HCT116 (cell line): ENCODE measurements at regions not wholly inside any gene's neighbourhood (a gene's known extent, or its start where the extent isn't known, plus 50 kb on each side); places are given as distances from the start of the nearest gene placed in this dataset.

ENCODE experiments used
- ATAC-seq: fragments of 200-7000 bp; cut with Tn5 transposase; 2 replicates; pipeline ENCODE4 v1.9.1; 2020; ENCODE audit warnings: mild to moderate bottlenecking, moderate library complexity
- BruUV-seq: library from RNA; stranded (reverse); fragments of 400-500 nt; replicated peaks from 2 replicates; lab custom pipeline; 2021; lab: Mats Ljungman, UMichigan
- CTCF ChIA-PET: fragments of 300-600 bp; sonication (Branson Sonifier 250); formaldehyde crosslinking; loops from one replicate; lab custom pipeline; 2021; ENCODE audit warnings: antibody characterized with exemption; lab: Charles Lee
- POLR2A ChIA-PET: fragments of 300-600, 350-600 bp; sonication (Branson Sonifier 250); formaldehyde crosslinking; loops from one replicate; lab custom pipeline; 2021; ENCODE audit warnings: antibody characterized with exemption; lab: Charles Lee
- RAD21 ChIA-PET, 2 experiments: fragments of 300-600 bp; sonication (Branson Sonifier 250); formaldehyde crosslinking; loops; one replicate each; lab custom pipeline; 2023; ENCODE audit warnings: low total read pairs in 2 of 2; ENCODE audit not compliant: uncharacterized antibody in 2 of 2, unreplicated experiment in 2 of 2, low non-redundant PET in 1 of 2; lab: Charles Lee
- DNase-seq: peaks from one replicate; pipeline ENCODE4 v3.0.0-alpha.2; 2010; ENCODE audit warnings: low read depth, low spot score
- H2AFZ ChIP-seq: fragments of 200-600 bp; shearing (Covaris generic), sonication (generic); 2 replicates; pipeline ENCODE4 v1.6.1; 2017; ENCODE audit warnings: low read depth, mixed run types, mixed read lengths, antibody characterized with exemption, low read length; ENCODE audit not compliant: poor library complexity, severe bottlenecking
- H3K27ac ChIP-seq: 2 replicates; pipeline ENCODE4 v1.5.1; 2012; ENCODE audit warnings: low read depth, low read length
- H3K27me3 ChIP-seq: fragments of 200-600 bp; sonication (generic); 2 replicates; pipeline ENCODE4 v1.6.1; 2016; ENCODE audit warnings: mixed run types, low read length, mixed read lengths; ENCODE audit not compliant: insufficient read depth
- H3K36me3 ChIP-seq, 2 experiments: fragments of 200-500 bp in 1 of 2; fragments of 200-600 bp in 1 of 2; sonication (Bioruptor generic) in 1 of 2; sonication (generic) in 1 of 2; 2 replicates each; pipeline versions ENCODE4 v1.5.1 to v1.6.1; 2014 to 2016; ENCODE audit warnings: low read length in 2 of 2, inconsistent platforms in 1 of 2, mixed read lengths in 1 of 2, mixed run types in 1 of 2; ENCODE audit not compliant: insufficient read depth in 2 of 2, control insufficient read depth in 1 of 2
- H3K4me1 ChIP-seq, 2 experiments: fragments of 200-600 bp in 1 of 2; sonication (generic) in 1 of 2; 2 replicates each; pipeline versions ENCODE4 v1.5.1 to v1.6.1; 2012 to 2017; ENCODE audit warnings: low read length in 2 of 2, inconsistent platforms in 1 of 2, mild to moderate bottlenecking in 1 of 2, mixed read lengths in 1 of 2, mixed run types in 1 of 2, moderate library complexity in 1 of 2; ENCODE audit not compliant: insufficient read depth in 2 of 2, control insufficient read depth in 1 of 2
- H3K4me2 ChIP-seq: fragments of 200-600 bp; sonication (generic); 2 replicates; pipeline ENCODE4 v1.6.1; 2017; ENCODE audit warnings: mixed run types, low read length, mixed read lengths
- H3K4me3 ChIP-seq, 2 experiments: fragments of 200-600 bp in 1 of 2; sonication (generic) in 1 of 2; replicated peaks in 1 of 2; 2 replicates each; pipeline ENCODE4 v1.5.1; 2011 to 2016; ENCODE audit warnings: low read length in 2 of 2, control low read depth in 1 of 2, low read depth in 1 of 2, mild to moderate bottlenecking in 1 of 2, mixed read lengths in 1 of 2, mixed run types in 1 of 2
- H3K79me2 ChIP-seq: fragments of 200-600 bp; sonication (generic); 2 replicates; pipeline ENCODE4 v1.6.1; 2017; ENCODE audit warnings: mild to moderate bottlenecking, mixed run types, low read length, moderate library complexity, mixed read lengths; ENCODE audit not compliant: insufficient read depth
- H3K9ac ChIP-seq: fragments of 200-600 bp; sonication (generic); 2 replicates; pipeline ENCODE4 v1.6.1; 2016; ENCODE audit warnings: low read length, mixed read lengths
- H3K9me2 ChIP-seq: fragments of 200-600 bp; sonication (generic), shearing (Covaris generic); 2 replicates; pipeline ENCODE4 v1.6.1; 2017; ENCODE audit warnings: mixed run types, mild to moderate bottlenecking, moderate library complexity; ENCODE audit not compliant: insufficient read depth
- H3K9me3 ChIP-seq, 2 experiments: fragments of 200-500 bp in 1 of 2; fragments of 200-600 bp in 1 of 2; sonication (Bioruptor generic) in 1 of 2; sonication (generic) in 1 of 2; 2 replicates each; pipeline ENCODE4 v1.6.1; 2014 to 2017; ENCODE audit warnings: low read length in 2 of 2, mixed read lengths in 2 of 2, inconsistent platforms in 1 of 2, low read depth in 1 of 2, mild to moderate bottlenecking in 1 of 2, mixed run types in 1 of 2, moderate library complexity in 1 of 2; ENCODE audit not compliant: control insufficient read depth in 1 of 2, insufficient read depth in 1 of 2
- H4K20me1 ChIP-seq: fragments of 200-600 bp; sonication (generic), shearing (Covaris generic); 2 replicates; pipeline ENCODE4 v1.6.1; 2017; ENCODE audit warnings: mixed run types, mild to moderate bottlenecking, moderate library complexity; ENCODE audit not compliant: insufficient read depth
- ATF3 ChIP-seq: IDR thresholded peaks from 2 replicates; pipeline ENCODE4 v1.6.1; 2012
- CBX3 ChIP-seq: IDR thresholded peaks from 2 replicates; pipeline ENCODE4 v1.6.1; 2012; ENCODE audit warnings: low read depth
- CEBPB ChIP-seq: IDR thresholded peaks from 2 replicates; pipeline ENCODE4 v1.6.1; 2012; ENCODE audit warnings: low read depth
- EGR1 ChIP-seq: IDR thresholded peaks from 2 replicates; pipeline ENCODE4 v1.6.1; 2012; ENCODE audit warnings: low read depth
- ELF1 ChIP-seq: IDR thresholded peaks from 2 replicates; pipeline ENCODE4 v1.6.1; 2012; ENCODE audit warnings: low read depth, borderline replicate concordance
- EZH2 ChIP-seq: fragments of 200-600 bp; sonication (generic); IDR thresholded peaks from 2 replicates; pipeline ENCODE4 v1.6.1; 2017; ENCODE audit warnings: antibody characterized with exemption, mixed run types
- FOSL1 ChIP-seq: IDR thresholded peaks from 2 replicates; pipeline ENCODE4 v1.6.1; 2012; ENCODE audit warnings: low read depth
- JUND ChIP-seq: IDR thresholded peaks from 2 replicates; pipeline ENCODE4 v1.6.1; 2012
- POLR2A ChIP-seq: IDR thresholded peaks from 2 replicates; pipeline ENCODE4 v1.7.0; 2011; ENCODE audit warnings: borderline replicate concordance; ENCODE audit not compliant: insufficient read depth, insufficient read length; ENCODE audit errors: extremely low read depth
- POLR2AphosphoS5 ChIP-seq: IDR thresholded peaks from 2 replicates; pipeline ENCODE4 v1.6.1; 2011; ENCODE audit warnings: mild to moderate bottlenecking, low read depth, low read length, moderate library complexity
- SIN3A ChIP-seq: IDR thresholded peaks from 2 replicates; pipeline ENCODE4 v1.6.1; 2012; ENCODE audit warnings: low read depth
- SRF ChIP-seq: IDR thresholded peaks from 2 replicates; pipeline ENCODE4 v1.6.1; 2012; ENCODE audit warnings: low read depth
- TCF7L2 ChIP-seq: IDR thresholded peaks from 2 replicates; pipeline ENCODE4 v1.7.0; 2011; ENCODE audit warnings: borderline replicate concordance, inconsistent platforms; ENCODE audit not compliant: insufficient read depth, insufficient read length; ENCODE audit errors: extremely low read depth
- YY1 ChIP-seq: IDR thresholded peaks from 2 replicates; pipeline ENCODE4 v1.6.1; 2011; ENCODE audit warnings: low read length, low read depth, moderate library complexity, mild to moderate bottlenecking; ENCODE audit not compliant: insufficient replicate concordance; ENCODE audit errors: extremely low read depth
- ZBTB33 ChIP-seq: IDR thresholded peaks from 2 replicates; pipeline ENCODE4 v1.6.1; 2011; ENCODE audit warnings: mild to moderate bottlenecking, low read length, moderate library complexity; ENCODE audit not compliant: insufficient replicate concordance; ENCODE audit errors: extremely low read depth
- ZFX ChIP-seq: fragments of 450-650 bp; IDR thresholded peaks from 2 replicates; pipeline ENCODE4 v1.6.1; 2017
- ZNF274 ChIP-seq: fragments of 200-500 bp; sonication (Bioruptor generic); IDR thresholded peaks from 2 replicates; pipeline ENCODE4 v1.6.1; 2014; ENCODE audit warnings: mild to moderate bottlenecking, low read depth, low read length, inconsistent platforms
- intact Hi-C: fragments of 100-400 bp; cut with micrococcal nuclease; formaldehyde crosslinking; loops from 2 replicates; pipeline ENCODE4 v1.10.0; 2022
- TF ChIP-seq, protein P1 (sequence below): IDR thresholded peaks from 2 replicates; pipeline ENCODE4 v1.6.1; 2012

GRCh38 chr12:127270193-127270592 lies 996.8 kb upstream of the TMEM132C start:
- Histone ChIP-seq H3K36me3 (no peaks in the 10 kb centered on the region), H3K9me2 (no peaks in the 10 kb centered on the region), H3K9ac (no peak overlapping the region), H3K27me3 (peaks cover 16% of the 10 kb centered on the region; the same call in 1 of the 2 replicates), H3K9me3 (no peaks in the 10 kb centered on the region), H3K27ac (no peak overlapping the region), H3K4me2 (no peak overlapping the region), H3K4me3 (no peak overlapping the region), H4K20me1 (no peaks in the 10 kb centered on the region), H2AFZ (no peak overlapping the region), H3K79me2 (no peaks in the 10 kb centered on the region), H3K4me1 (no peaks in the 10 kb centered on the region)
- ATAC-seq (no peak), DNase-seq (no peak)
- ChIA-PET POLR2A (no interaction called here), RAD21 (no interaction called here), CTCF (no interaction called here)
- no peak for TF ChIP-seq EGR1
- TF ChIP-seq FOSL1, result no peak
- no peak for TF ChIP-seq TCF7L2
- TF ChIP-seq ZNF274, result no peak
- no peak for TF ChIP-seq JUND
- TF ChIP-seq ZFX, result no peak
- TF ChIP-seq POLR2AphosphoS5, result no peak
- TF ChIP-seq SRF, result no peak
- no peak for TF ChIP-seq CBX3
- BruUV-seq, result no TSS peak
- intact Hi-C loops, result no loop called here

GRCh38 chr12:127271776-127272175 lies 995.2 kb upstream of the TMEM132C start:
- H3K36me3 ChIP-seq, result no peaks in the 10 kb centered on the region
- ATAC-seq (no peak), DNase-seq (no peak)
- POLR2A ChIA-PET, result no interaction called here
- H3K79me2 ChIP-seq, result no peaks in the 10 kb centered on the region
- RAD21 ChIA-PET, result no interaction called here
- intact Hi-C loops, result no loop called here
- no TSS peak for BruUV-seq
- H3K4me2 ChIP-seq, result no peak overlapping the region
- TF ChIP-seq CEBPB, result no peak
- TF ChIP-seq ELF1, result no peak
- TF ChIP-seq, protein P1, sequence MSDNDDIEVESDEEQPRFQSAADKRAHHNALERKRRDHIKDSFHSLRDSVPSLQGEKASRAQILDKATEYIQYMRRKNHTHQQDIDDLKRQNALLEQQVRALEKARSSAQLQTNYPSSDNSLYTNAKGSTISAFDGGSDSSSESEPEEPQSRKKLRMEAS, result no peak
- TF ChIP-seq SIN3A, result no peak
- TF ChIP-seq POLR2AphosphoS5, result no peak
- no peak for TF ChIP-seq ATF3
- no peak for TF ChIP-seq YY1
- no peak for TF ChIP-seq FOSL1
- no peak for TF ChIP-seq POLR2A
- TF ChIP-seq ZNF274, result no peak
- TF ChIP-seq JUND, result no peak
- TF ChIP-seq ZBTB33, result no peak
- TF ChIP-seq EZH2, result no peak
- no peak for TF ChIP-seq ZFX
- CTCF ChIA-PET, result no interaction called here
- no peaks in the 10 kb centered on the region for H3K9me3 ChIP-seq
- H3K27ac ChIP-seq, result no peak overlapping the region
- H3K9ac ChIP-seq, result no peak overlapping the region
- no peak overlapping the region for H2AFZ ChIP-seq
- no peaks in the 10 kb centered on the region for H3K9me2 ChIP-seq
- no peaks in the 10 kb centered on the region for H3K4me1 ChIP-seq
- H3K4me3 ChIP-seq, result no peak overlapping the region
- H4K20me1 ChIP-seq, result no peaks in the 10 kb centered on the region
- peaks cover 17% of the 10 kb centered on the region; the same call in 1 of the 2 replicates for H3K27me3 ChIP-seq
